ENCODE measurements at regions not wholly inside any gene's neighbourhood (a gene's known extent, or its start where the extent isn't known, plus 50 kb on each side); places are given as distances from the start of the nearest gene placed in this dataset.

GRCh38 chr1:55767171-55767570 lies 552.0 kb upstream of the USP24 start:
- TF ChIP-seq CTCF (IDR thresholded peaks at IDR 0.05) (no peak), POLR2A (IDR thresholded peaks at IDR 0.05) (no peak)
